Left hindlimb (tissue), 1 donor: ENCODE measurements at regions not wholly inside any gene's neighbourhood (a gene's known extent, or its start where the extent isn't known, plus 50 kb on each side); places are given as distances from the start of the nearest gene placed in this dataset.
"Not testable (repeated sequence)": the region's sequence is repeated elsewhere in the genome, so short reads cannot be mapped to it uniquely, and the experiment has no call there.

Source experiments
- DNase-seq: peaks from one replicate; pipeline ENCODE4 v3.0.0-alpha.2; 2018

- DNase-seq: no peak
Observed at GRCh38 chr16:86945166-86945900, 367.0 kb downstream of the FOXL1 start.

DNA sequence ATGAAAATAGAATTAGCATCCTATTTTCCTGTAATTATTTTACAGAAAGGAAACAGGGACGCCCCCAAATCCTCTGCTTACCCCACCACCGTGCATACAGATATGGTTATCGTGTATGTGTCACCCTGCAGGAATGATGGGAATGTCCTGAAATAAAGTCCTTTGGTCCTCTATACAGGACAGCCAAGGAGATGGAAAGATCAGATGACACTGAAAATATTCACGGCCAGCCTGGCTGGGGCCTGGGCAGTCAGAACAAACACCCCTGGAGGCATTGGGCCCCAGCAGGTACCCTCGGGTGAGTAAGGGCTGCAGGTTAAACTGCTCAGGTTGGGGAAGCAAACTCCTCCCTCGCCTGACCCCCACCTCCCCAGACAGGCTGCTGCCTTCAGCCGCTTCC lies 368.0 kb downstream of the FOXL1 start:
- DNase-seq: no peak

GRCh38 chr16:86946981-86947380 lies 368.6 kb downstream of the FOXL1 start:
- no peak for DNase-seq

DNA sequence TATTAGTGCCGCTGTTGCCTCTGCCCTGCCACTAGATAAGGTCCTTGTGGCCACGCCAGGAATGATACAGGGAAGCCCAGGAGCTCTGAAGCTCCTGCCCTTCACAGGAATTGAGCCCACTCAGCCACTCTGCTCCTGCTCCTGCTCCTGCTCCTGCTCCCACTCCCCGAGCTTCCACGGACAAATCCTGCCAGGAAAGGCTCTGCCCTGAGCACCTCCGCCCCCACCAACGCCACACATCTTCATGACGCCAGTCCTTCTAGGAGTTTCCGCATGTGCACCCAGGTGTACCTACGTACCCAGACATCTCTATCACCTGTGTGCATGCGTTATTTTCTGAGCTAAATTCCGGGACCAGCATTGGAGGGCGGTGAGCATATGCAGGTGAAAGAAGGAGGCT lies 369.1 kb downstream of the C16orf95 start:
- DNase-seq: no peak

- DNase-seq: no peak
Observed at GRCh38 chr16:86949116-86949515, 368.1 kb downstream of the C16orf95 start.

DNA sequence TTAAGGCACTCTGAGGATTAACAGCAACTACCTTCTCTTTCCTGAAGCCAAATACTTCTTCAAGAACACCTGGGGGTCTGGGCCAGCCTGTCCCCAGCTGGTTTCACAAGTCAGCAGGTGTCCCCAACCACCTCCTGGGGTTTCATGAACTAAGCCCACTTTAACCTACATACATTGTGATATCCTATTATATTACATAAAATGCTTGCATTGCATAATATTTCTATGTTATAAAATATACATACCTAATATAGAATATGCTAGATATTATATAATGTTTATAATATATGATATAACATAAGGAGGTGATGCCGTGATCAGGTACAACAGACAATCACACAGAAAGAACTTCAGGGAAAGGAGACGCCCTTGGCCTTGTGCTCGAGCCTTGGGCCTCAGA lies 367.6 kb downstream of the C16orf95 start:
- DNase-seq: no peak

- no peak for DNase-seq
Observed at GRCh38 chr16:86951041-86951822, 366.0 kb downstream of the C16orf95 start.

- DNase-seq: no peak
Observed at GRCh38 chr16:86951831-86952598, 365.2 kb downstream of the C16orf95 start.

DNA sequence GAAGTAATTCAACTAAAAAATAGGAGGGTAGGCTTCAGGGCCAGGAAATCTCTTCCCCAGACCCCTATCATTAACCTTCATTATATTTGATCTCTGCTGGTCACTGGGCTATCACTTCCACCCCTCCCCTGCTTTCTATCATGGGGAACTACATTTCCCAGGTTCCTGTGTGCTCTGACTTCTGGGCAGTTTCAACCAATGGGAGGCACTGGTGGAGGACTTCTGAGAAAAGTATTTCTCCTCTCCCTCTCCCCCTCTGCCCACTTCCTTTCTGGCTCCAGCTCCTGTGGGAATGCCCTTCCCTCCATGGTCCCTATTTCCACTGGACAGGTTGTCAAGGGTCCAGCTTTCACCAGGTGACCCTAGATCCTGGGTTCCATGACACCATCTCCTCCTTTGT lies 364.4 kb downstream of the C16orf95 start:
- no peak for DNase-seq

DNA sequence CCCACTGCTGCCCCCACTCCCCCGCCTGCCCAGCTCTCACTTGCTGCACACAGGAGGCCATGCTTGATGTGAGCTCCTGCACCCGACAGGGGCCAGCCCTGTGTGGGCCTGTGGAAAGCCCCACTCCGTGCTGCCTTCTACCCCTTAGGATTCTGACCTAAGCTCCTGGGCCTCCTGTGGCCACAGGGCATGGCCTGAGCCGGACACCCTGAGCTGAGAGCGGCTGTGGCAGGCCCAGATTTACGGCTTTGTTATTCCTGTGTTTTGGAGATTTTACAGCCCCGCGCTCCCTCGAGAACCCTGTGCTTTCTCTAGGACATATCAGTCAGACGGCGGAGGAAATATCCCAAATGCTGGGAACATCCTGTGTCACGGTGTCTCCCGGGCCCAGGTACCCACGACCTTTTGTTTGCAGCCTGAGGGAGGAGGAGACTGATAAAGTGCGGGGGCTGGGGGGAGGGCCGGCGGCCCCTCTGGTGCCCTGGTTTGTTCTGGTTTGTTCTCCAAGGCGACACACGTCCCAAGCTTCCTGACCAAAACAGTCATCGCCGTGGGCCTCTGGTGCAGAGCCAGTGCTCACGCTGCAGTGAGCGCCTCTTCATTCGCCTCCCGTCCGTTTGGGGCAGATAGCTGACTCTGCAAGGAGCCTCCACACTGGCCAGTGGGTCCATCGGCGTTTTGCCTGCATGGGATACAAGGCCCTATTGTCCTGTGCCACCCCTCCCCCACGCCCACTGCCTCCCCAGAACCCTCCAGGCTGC lies 363.4 kb downstream of the C16orf95 start:
- DNase-seq: no peak

- DNase-seq: peak; percentile 73
Observed at GRCh38 chr16:86955136-86955855, 361.9 kb downstream of the C16orf95 start.

- DNase-seq: no peak
Observed at GRCh38 chr16:86956437-86956836, 360.8 kb downstream of the C16orf95 start.

- DNase-seq: not testable (repeated sequence)
Observed at GRCh38 chr16:86957662-86958198, 359.5 kb downstream of the C16orf95 start.

DNA sequence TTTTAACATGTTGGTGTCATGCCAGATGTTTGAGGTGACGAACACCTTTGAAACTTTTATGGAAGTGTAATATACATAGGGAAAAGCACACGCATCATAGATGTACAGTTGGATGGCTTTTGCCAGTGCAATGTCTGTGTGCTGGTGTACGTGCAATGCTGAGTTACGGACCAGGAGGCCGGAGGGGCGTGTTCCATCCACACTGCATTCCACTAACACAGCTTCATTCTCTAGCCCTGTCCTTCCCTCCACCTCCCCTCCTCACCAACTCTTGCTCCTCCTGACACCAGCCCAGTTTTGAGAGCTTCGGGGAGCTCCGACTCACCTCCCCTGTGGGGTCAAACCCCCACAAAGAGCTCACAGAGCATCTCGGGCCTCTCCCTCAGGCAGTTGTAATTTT lies 358.8 kb downstream of the C16orf95 start:
- DNase-seq: no peak

DNA sequence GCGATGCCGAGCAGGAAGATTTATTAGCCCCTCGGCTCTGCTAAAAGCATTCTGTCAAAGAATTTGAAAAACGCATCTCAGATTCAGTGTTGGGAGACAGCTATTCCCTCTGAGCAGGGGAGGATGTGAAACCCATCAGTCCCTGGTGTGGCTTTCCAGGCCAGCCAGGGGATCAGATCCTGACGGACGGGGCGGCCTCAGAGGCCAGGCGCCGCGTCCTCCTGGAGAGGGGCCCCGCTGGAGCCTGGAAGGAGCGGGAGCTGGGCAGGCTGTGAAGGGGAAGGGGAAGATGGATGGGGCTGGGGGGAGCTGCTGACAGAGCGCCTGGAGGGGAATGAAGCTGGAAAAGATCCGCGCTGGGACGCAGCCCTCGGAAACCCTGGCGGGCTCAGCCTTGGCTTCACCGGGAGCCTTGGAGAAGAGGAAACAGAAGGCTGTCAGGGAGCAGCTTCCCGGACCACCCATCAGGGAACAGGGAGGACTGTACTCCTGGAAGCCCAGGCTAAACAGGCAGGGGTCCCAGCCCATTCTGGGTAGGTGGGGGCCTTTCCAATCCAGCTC lies 358.0 kb downstream of the C16orf95 start:
- peak; percentile 65 for DNase-seq

GRCh38 chr16:86959729-86960128 lies 357.5 kb downstream of the C16orf95 start:
- no peak for DNase-seq

- no peak for DNase-seq
Observed at GRCh38 chr16:86960266-86960665, 356.9 kb downstream of the C16orf95 start.

- peak; percentile 79 for DNase-seq
Observed at GRCh38 chr16:86961171-86961601, 356.0 kb downstream of the C16orf95 start.

GRCh38 chr16:86962259-86962658 lies 354.9 kb downstream of the C16orf95 start:
- DNase-seq: peak; percentile 6

DNA sequence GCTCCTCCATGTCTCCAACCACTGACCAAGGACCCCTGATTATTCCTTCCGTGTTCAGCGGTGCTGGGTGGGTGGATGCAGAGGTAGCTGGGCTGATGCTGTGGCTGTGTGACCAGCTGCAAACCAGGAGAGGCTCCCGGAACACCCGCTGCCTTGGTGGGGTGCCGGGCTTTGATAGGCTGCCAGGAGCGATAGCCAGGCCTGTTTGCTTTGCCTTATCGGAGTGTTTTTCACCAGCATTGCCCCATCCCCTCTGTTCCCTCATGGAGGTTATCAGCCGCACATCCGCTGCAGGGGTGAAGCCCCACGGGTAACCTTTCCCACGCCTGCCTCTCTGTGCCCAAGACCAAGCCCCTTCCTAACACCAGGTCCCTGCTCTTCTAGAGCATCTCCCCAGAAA lies 354.3 kb downstream of the C16orf95 start:
- no peak for DNase-seq
